WTC11 (cell line): ENCODE measurements at regions not wholly inside any gene's neighbourhood (a gene's known extent, or its start where the extent isn't known, plus 50 kb on each side); places are given as distances from the start of the nearest gene placed in this dataset.

ENCODE experiments used
- ATAC-seq: fragments of 200-7000 bp; cut with Tn5 transposase; 2 replicates; pipeline ENCODE4 v1.10.0; 2021; ENCODE audit warnings: mild to moderate bottlenecking, moderate library complexity
- CTCF ChIA-PET: fragments of 300-600 bp; sonication (Branson Sonifier 250); formaldehyde crosslinking; loops from one replicate; lab custom pipeline; 2021; ENCODE audit warnings: antibody characterized with exemption; lab: Charles Lee
- POLR2A ChIA-PET: fragments of 350-600 bp; sonication (Branson Sonifier 250); formaldehyde crosslinking; loops from one replicate; lab custom pipeline; 2021; ENCODE audit warnings: antibody characterized with exemption; lab: Charles Lee
- DNase-seq: peaks from one replicate; pipeline ENCODE4 v3.0.0; 2021; ENCODE audit warnings: low spot score
- H3K27ac Mint-ChIP-seq: 2 replicates; pipeline ENCODE4 v1.8.0; 2021; ENCODE audit warnings: mixed read lengths
- H3K27me3 Mint-ChIP-seq: 2 replicates; pipeline ENCODE4 v1.8.0; 2021; ENCODE audit warnings: low read depth, mild to moderate bottlenecking, moderate library complexity, mixed read lengths
- H3K36me3 Mint-ChIP-seq: 2 replicates; pipeline ENCODE4 v1.8.0; 2021; ENCODE audit warnings: mixed read lengths
- H3K4me1 Mint-ChIP-seq: 2 replicates; pipeline ENCODE4 v1.8.0; 2022; ENCODE audit warnings: mixed read lengths
- H3K4me3 Mint-ChIP-seq: 2 replicates; pipeline ENCODE4 v1.8.0; 2021; ENCODE audit warnings: mild to moderate bottlenecking, moderate library complexity, mixed read lengths
- H3K9me3 Mint-ChIP-seq: 2 replicates; pipeline ENCODE4 v1.8.0; 2021; ENCODE audit warnings: mixed read lengths
- CBFB ChIP-seq: sonication (generic); formaldehyde crosslinking; IDR thresholded peaks from 2 replicates; pipeline ENCODE4 v1.8.1; 2022; ENCODE audit warnings: mild to moderate bottlenecking, low read depth, missing genetic modification reagents
- ELF4 ChIP-seq: sonication (generic); formaldehyde crosslinking; IDR thresholded peaks from 2 replicates; pipeline ENCODE4 v1.8.1; 2022; ENCODE audit warnings: low read depth, mild to moderate bottlenecking, moderate library complexity, missing genetic modification reagents
- HMGA2 ChIP-seq: fragments of 250-450 bp; sonication (Bioruptor Pico); IDR thresholded peaks from 2 replicates; pipeline ENCODE4 v1.4.0; 2021; ENCODE audit warnings: mild to moderate bottlenecking, moderate library complexity
- NFATC4 ChIP-seq: fragments of 250-450 bp; sonication (Bioruptor Pico); IDR thresholded peaks from 2 replicates; pipeline ENCODE4 v1.9.0; 2021; ENCODE audit warnings: mild to moderate bottlenecking
- NR3C1 ChIP-seq: sonication (generic); formaldehyde crosslinking; conservative IDR thresholded peaks from 2 replicates; pipeline ENCODE4 v1.8.1; 2023; ENCODE audit warnings: low read depth, mild to moderate bottlenecking, missing genetic modification reagents
- RELA ChIP-seq: sonication (generic); formaldehyde crosslinking; IDR thresholded peaks from 2 replicates; pipeline ENCODE4 v1.8.1; 2022; ENCODE audit warnings: missing genetic modification reagents, mild to moderate bottlenecking, borderline replicate concordance
- RORB ChIP-seq: fragments of 250-450 bp; sonication (Bioruptor Pico); IDR thresholded peaks from 2 replicates; pipeline ENCODE4 v1.9.0; 2021; ENCODE audit warnings: mild to moderate bottlenecking
- ZNF317 ChIP-seq: sonication (generic); formaldehyde crosslinking; IDR thresholded peaks from 2 replicates; pipeline ENCODE4 v1.8.1; 2023; ENCODE audit warnings: low read depth, mild to moderate bottlenecking, moderate library complexity, missing genetic modification reagents, borderline replicate concordance
- TF ChIP-seq, protein P1 (sequence below): sonication (generic); formaldehyde crosslinking; IDR thresholded peaks from 2 replicates; pipeline ENCODE4 v1.8.1; 2023; ENCODE audit warnings: mild to moderate bottlenecking, missing genetic modification reagents, borderline replicate concordance
- TF ChIP-seq, protein P2 (sequence below): sonication (generic); formaldehyde crosslinking; IDR thresholded peaks from 2 replicates; pipeline ENCODE4 v1.8.0; 2022; ENCODE audit warnings: mild to moderate bottlenecking, missing genetic modification reagents
- TF ChIP-seq, protein P3 (sequence below): sonication (generic); formaldehyde crosslinking; IDR thresholded peaks from 2 replicates; pipeline ENCODE4 v1.8.1; 2022; ENCODE audit warnings: mild to moderate bottlenecking, missing genetic modification reagents, moderate library complexity, borderline replicate concordance
- TF ChIP-seq, protein P4 (sequence below): fragments of 250-450 bp; sonication (Bioruptor Pico); IDR thresholded peaks from 2 replicates; pipeline ENCODE4 v2.1.2; 2022; ENCODE audit warnings: mild to moderate bottlenecking, moderate library complexity
- TF ChIP-seq, protein P5 (sequence below): sonication (generic); formaldehyde crosslinking; conservative IDR thresholded peaks from 2 replicates; pipeline ENCODE4 v1.8.1; 2022; ENCODE audit warnings: mild to moderate bottlenecking, missing genetic modification reagents
- TF ChIP-seq, protein P6 (sequence below): sonication (generic); formaldehyde crosslinking; conservative IDR thresholded peaks from 2 replicates; pipeline ENCODE4 v1.8.1; 2023; ENCODE audit warnings: mild to moderate bottlenecking, low read depth, missing genetic modification reagents, moderate library complexity
- TF ChIP-seq, protein P7 (sequence below): sonication (generic); formaldehyde crosslinking; IDR thresholded peaks from 2 replicates; pipeline ENCODE4 v1.8.1; 2023; ENCODE audit warnings: mild to moderate bottlenecking, missing genetic modification reagents, moderate library complexity
- TF ChIP-seq, protein P8 (sequence below): sonication (generic); formaldehyde crosslinking; IDR thresholded peaks from 2 replicates; pipeline ENCODE4 v1.8.0; 2023; ENCODE audit warnings: missing genetic modification reagents, mild to moderate bottlenecking, borderline replicate concordance

DNA sequence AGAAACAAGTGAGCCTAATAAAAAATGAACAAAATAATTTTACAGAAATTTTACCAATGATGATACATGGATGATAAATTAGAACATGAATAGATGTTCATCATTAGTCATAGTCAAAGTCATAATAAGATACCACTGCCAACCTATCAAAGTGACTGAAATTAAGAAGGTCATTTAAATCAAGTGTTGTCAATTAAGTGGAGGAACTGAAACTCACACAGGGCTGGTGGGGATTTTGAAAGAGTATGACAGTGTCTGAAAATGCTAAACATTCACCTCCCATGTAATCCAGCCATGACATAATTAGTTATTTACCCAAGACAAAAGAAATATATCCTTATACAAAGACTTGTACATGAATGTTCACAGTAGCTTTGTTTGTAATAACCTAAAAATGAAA is 57.1 kb upstream of the DYNC1I1 start (continued):
- TF ChIP-seq, protein P1, sequence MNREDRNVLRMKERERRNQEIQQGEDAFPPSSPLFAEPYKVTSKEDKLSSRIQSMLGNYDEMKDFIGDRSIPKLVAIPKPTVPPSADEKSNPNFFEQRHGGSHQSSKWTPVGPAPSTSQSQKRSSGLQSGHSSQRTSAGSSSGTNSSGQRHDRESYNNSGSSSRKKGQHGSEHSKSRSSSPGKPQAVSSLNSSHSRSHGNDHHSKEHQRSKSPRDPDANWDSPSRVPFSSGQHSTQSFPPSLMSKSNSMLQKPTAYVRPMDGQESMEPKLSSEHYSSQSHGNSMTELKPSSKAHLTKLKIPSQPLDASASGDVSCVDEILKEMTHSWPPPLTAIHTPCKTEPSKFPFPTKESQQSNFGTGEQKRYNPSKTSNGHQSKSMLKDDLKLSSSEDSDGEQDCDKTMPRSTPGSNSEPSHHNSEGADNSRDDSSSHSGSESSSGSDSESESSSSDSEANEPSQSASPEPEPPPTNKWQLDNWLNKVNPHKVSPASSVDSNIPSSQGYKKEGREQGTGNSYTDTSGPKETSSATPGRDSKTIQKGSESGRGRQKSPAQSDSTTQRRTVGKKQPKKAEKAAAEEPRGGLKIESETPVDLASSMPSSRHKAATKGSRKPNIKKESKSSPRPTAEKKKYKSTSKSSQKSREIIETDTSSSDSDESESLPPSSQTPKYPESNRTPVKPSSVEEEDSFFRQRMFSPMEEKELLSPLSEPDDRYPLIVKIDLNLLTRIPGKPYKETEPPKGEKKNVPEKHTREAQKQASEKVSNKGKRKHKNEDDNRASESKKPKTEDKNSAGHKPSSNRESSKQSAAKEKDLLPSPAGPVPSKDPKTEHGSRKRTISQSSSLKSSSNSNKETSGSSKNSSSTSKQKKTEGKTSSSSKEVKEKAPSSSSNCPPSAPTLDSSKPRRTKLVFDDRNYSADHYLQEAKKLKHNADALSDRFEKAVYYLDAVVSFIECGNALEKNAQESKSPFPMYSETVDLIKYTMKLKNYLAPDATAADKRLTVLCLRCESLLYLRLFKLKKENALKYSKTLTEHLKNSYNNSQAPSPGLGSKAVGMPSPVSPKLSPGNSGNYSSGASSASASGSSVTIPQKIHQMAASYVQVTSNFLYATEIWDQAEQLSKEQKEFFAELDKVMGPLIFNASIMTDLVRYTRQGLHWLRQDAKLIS (CRISPR knock-in tag): no peak

DNA sequence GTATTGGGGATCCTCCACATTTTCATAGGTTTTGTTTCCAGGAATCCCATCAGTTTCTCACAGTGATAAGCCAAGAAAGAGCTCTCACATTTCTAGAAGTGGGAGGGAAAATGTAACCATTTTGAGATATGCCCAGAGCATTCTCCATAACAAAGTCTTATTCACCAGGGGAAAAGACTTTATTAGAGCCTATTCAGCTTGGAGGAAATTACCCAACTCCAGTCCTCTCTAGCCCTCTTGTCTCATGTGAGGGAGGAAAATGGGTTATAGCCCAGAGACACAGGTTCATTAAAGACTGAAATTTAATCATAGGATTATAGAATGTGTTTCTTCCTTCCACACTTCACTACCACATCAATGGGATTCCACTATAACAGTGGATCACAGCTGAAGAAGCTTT is 61.6 kb upstream of the DYNC1I1 start:
- H3K27me3 Mint-ChIP-seq: no peaks in the 10 kb centered on the region; the same call in none of the 2 replicates
- ChIA-PET CTCF (interaction anchor here (0.8 to 2.0 kb wide), 2 partner anchors 21 to 131 kb away, joined by 3 to 4 read pairs; no protein-coding TSS in a partner anchor), POLR2A (no interaction called here)
- H3K4me1 Mint-ChIP-seq: 0 out of 2 replicates have a peak, but pooled peaks cover 3% of the 10 kb centered on the region
- DNase-seq: no peak
- TF ChIP-seq NR3C1 (CRISPR knock-in tag) (no peak), ELF4 (CRISPR knock-in tag) (no peak)
- TF ChIP-seq, protein P2, sequence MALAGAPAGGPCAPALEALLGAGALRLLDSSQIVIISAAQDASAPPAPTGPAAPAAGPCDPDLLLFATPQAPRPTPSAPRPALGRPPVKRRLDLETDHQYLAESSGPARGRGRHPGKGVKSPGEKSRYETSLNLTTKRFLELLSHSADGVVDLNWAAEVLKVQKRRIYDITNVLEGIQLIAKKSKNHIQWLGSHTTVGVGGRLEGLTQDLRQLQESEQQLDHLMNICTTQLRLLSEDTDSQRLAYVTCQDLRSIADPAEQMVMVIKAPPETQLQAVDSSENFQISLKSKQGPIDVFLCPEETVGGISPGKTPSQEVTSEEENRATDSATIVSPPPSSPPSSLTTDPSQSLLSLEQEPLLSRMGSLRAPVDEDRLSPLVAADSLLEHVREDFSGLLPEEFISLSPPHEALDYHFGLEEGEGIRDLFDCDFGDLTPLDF (CRISPR knock-in tag): no peak
- TF ChIP-seq, protein P3, sequence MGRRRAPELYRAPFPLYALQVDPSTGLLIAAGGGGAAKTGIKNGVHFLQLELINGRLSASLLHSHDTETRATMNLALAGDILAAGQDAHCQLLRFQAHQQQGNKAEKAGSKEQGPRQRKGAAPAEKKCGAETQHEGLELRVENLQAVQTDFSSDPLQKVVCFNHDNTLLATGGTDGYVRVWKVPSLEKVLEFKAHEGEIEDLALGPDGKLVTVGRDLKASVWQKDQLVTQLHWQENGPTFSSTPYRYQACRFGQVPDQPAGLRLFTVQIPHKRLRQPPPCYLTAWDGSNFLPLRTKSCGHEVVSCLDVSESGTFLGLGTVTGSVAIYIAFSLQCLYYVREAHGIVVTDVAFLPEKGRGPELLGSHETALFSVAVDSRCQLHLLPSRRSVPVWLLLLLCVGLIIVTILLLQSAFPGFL (CRISPR knock-in tag): no peak
- H3K36me3 Mint-ChIP-seq: peaks cover 11% of the 10 kb centered on the region
- peaks cover 41% of the 10 kb centered on the region for H3K9me3 Mint-ChIP-seq
- H3K4me3 Mint-ChIP-seq: no peak overlapping the region
- H3K27ac Mint-ChIP-seq: no peak overlapping the region
- ATAC-seq: no peak

DNA sequence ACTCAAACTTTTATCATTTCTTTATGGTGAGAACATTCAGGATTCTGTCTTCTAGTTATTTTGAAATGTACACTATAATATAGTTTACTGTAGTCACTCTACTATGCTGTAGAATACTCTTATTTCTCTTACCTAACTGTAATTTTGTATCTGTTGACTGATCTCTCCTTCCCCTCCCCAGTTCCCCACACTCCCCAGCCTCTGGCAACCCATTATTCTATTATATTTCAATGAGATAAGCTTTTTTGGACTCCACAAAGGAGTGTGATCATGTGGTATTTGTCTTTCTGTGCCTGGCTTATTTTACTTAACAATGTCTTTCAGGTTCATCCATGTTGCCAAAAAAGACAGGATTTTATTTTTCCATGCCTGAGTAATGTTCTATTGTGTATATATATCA is 71.4 kb upstream of the DYNC1I1 start:
- Mint-ChIP-seq H3K4me1 (no peaks in the 10 kb centered on the region; the same call in 1 of the 2 replicates), H3K36me3 (peaks cover 2% of the 10 kb centered on the region; the same call in 1 of the 2 replicates), H3K27ac (no peak overlapping the region), H3K27me3 (no peaks in the 10 kb centered on the region; the same call in none of the 2 replicates), H3K4me3 (no peak overlapping the region), H3K9me3 (peaks cover 7% of the 10 kb centered on the region)
- ChIA-PET POLR2A (no interaction called here), CTCF (interaction anchor here (1.4 kb wide), 1 partner anchor 13 kb away, joined by 4 read pairs; no protein-coding TSS in a partner anchor)
- no peak for DNase-seq
- no peak for ATAC-seq
- TF ChIP-seq, protein P4, sequence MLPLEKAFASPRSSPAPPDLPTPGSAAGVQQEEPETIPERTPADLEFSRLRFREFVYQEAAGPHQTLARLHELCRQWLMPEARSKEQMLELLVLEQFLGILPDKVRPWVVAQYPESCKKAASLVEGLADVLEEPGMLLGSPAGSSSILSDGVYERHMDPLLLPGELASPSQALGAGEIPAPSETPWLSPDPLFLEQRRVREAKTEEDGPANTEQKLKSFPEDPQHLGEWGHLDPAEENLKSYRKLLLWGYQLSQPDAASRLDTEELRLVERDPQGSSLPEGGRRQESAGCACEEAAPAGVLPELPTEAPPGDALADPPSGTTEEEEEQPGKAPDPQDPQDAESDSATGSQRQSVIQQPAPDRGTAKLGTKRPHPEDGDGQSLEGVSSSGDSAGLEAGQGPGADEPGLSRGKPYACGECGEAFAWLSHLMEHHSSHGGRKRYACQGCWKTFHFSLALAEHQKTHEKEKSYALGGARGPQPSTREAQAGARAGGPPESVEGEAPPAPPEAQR: no peak
- TF ChIP-seq, protein P5, sequence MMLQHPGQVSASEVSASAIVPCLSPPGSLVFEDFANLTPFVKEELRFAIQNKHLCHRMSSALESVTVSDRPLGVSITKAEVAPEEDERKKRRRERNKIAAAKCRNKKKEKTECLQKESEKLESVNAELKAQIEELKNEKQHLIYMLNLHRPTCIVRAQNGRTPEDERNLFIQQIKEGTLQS (CRISPR knock-in tag): no peak
- TF ChIP-seq, protein P6, sequence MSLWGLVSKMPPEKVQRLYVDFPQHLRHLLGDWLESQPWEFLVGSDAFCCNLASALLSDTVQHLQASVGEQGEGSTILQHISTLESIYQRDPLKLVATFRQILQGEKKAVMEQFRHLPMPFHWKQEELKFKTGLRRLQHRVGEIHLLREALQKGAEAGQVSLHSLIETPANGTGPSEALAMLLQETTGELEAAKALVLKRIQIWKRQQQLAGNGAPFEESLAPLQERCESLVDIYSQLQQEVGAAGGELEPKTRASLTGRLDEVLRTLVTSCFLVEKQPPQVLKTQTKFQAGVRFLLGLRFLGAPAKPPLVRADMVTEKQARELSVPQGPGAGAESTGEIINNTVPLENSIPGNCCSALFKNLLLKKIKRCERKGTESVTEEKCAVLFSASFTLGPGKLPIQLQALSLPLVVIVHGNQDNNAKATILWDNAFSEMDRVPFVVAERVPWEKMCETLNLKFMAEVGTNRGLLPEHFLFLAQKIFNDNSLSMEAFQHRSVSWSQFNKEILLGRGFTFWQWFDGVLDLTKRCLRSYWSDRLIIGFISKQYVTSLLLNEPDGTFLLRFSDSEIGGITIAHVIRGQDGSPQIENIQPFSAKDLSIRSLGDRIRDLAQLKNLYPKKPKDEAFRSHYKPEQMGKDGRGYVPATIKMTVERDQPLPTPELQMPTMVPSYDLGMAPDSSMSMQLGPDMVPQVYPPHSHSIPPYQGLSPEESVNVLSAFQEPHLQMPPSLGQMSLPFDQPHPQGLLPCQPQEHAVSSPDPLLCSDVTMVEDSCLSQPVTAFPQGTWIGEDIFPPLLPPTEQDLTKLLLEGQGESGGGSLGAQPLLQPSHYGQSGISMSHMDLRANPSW (CRISPR knock-in tag): no peak
- no peak for TF ChIP-seq NFATC4 (CRISPR knock-in tag)
- no peak for TF ChIP-seq RELA (CRISPR knock-in tag)
- no peak for TF ChIP-seq RORB (CRISPR knock-in tag)
- TF ChIP-seq CBFB (CRISPR knock-in tag): no peak
- TF ChIP-seq HMGA2 (CRISPR knock-in tag): no peak
- no peak for TF ChIP-seq ZNF317
- TF ChIP-seq, protein P7, sequence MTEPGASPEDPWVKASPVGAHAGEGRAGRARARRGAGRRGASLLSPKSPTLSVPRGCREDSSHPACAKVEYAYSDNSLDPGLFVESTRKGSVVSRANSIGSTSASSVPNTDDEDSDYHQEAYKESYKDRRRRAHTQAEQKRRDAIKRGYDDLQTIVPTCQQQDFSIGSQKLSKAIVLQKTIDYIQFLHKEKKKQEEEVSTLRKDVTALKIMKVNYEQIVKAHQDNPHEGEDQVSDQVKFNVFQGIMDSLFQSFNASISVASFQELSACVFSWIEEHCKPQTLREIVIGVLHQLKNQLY (CRISPR knock-in tag): no peak
- TF ChIP-seq, protein P8, sequence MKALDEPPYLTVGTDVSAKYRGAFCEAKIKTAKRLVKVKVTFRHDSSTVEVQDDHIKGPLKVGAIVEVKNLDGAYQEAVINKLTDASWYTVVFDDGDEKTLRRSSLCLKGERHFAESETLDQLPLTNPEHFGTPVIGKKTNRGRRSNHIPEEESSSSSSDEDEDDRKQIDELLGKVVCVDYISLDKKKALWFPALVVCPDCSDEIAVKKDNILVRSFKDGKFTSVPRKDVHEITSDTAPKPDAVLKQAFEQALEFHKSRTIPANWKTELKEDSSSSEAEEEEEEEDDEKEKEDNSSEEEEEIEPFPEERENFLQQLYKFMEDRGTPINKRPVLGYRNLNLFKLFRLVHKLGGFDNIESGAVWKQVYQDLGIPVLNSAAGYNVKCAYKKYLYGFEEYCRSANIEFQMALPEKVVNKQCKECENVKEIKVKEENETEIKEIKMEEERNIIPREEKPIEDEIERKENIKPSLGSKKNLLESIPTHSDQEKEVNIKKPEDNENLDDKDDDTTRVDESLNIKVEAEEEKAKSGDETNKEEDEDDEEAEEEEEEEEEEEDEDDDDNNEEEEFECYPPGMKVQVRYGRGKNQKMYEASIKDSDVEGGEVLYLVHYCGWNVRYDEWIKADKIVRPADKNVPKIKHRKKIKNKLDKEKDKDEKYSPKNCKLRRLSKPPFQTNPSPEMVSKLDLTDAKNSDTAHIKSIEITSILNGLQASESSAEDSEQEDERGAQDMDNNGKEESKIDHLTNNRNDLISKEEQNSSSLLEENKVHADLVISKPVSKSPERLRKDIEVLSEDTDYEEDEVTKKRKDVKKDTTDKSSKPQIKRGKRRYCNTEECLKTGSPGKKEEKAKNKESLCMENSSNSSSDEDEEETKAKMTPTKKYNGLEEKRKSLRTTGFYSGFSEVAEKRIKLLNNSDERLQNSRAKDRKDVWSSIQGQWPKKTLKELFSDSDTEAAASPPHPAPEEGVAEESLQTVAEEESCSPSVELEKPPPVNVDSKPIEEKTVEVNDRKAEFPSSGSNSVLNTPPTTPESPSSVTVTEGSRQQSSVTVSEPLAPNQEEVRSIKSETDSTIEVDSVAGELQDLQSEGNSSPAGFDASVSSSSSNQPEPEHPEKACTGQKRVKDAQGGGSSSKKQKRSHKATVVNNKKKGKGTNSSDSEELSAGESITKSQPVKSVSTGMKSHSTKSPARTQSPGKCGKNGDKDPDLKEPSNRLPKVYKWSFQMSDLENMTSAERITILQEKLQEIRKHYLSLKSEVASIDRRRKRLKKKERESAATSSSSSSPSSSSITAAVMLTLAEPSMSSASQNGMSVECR (CRISPR knock-in tag): no peak
